ENCODE measurements at regions not wholly inside any gene's neighbourhood (a gene's known extent, or its start where the extent isn't known, plus 50 kb on each side); places are given as distances from the start of the nearest gene placed in this dataset.
"Not testable (repeated sequence)": the region's sequence is repeated elsewhere in the genome, so short reads cannot be mapped to it uniquely, and the experiment has no call there.

GRCh38 chr1:121519042-121519755 is 334.4 kb downstream of the SRGAP2C start:
- DNase-seq (ENCODE audit: low read depth, low spot score), result peak; percentile 59

DNA sequence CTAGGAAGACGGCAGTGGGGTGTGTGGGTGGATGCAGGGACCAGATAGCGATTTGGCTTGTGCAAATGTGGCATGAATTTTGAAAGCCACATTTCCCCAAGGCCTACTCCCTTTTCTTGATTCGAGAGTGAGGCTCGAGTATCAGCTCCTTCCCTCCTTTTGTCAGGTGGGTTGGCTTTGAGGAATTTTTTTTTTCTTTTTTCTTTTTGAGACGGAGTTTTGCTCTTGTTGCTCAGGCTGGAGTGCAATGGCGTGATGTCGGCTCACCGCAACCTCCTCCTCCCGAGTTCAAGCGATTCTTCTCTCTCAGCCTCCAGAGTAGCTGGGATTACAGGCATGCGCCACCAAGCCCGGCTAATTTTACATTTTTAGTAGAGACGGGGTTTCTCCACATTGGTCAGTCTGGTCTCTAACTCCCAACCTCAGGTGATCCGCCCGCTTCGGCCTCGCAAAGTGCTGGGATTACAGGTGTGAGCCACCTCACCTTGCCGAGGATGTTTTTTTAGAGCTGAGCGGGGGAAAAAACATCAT is 335.0 kb downstream of the SRGAP2C start:
- not testable (repeated sequence) for DNase-seq (ENCODE audit: low read depth, low spot score)

GRCh38 chr1:121522061-121522759 is 337.4 kb downstream of the SRGAP2C start:
- no peak for DNase-seq (ENCODE audit: low read depth, low spot score)

GRCh38 chr1:121523112-121523511 is 338.3 kb downstream of the SRGAP2C start:
- not testable (repeated sequence) for DNase-seq (ENCODE audit: low read depth, low spot score)

GRCh38 chr1:121525355-121525754 is 340.6 kb downstream of the SRGAP2C start:
- no peak for DNase-seq (ENCODE audit: low read depth, low spot score)

GRCh38 chr1:121528958-121529357 is 344.2 kb downstream of the SRGAP2C start:
- peak; percentile 3 for DNase-seq (ENCODE audit: low read depth, low spot score)

DNA sequence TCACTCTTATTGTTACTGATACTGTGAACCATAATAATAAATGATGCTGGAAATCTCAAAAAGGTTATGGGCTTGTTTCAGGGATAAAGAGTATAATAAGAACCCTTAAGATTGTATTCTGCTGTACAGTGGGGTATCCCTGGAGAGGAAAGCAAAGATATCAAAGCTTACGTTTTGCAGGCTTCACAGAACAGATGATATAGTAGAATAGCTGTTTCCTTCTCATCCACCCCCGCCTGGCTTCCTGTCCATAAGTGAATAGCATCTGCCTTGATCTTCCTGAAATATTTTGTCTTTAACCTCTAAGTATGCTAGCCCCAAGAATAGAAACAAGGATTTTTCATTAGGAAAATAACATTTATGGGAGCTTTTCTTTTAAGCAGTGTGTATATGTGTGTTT is 345.3 kb downstream of the SRGAP2C start:
- DNase-seq (ENCODE audit: low read depth, low spot score), result not testable (repeated sequence)

GRCh38 chr1:121531747-121532146 is 347.0 kb downstream of the SRGAP2C start:
- not testable (repeated sequence) for DNase-seq (ENCODE audit: low read depth, low spot score)

DNA sequence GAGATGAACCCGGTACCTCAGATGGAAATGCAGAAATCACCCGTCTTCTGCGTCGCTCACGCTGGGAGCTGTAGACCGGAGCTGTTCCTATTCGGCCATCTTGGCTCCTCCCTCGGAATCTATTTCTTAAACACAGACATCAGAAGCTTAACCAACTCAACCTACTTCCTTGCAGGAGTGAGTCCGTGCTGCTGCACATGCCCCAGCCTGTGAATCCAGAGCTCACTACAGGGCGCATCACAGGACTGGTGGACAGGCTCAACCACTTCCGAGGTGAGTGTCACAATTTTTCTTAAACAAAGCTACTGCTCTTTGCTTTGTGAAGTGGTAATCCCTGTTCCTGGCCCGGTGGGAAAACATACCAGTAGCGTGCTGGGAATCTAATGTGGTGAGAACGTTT is 353.4 kb downstream of the SRGAP2C start:
- DNase-seq (ENCODE audit: low read depth, low spot score), result not testable (repeated sequence)

DNA sequence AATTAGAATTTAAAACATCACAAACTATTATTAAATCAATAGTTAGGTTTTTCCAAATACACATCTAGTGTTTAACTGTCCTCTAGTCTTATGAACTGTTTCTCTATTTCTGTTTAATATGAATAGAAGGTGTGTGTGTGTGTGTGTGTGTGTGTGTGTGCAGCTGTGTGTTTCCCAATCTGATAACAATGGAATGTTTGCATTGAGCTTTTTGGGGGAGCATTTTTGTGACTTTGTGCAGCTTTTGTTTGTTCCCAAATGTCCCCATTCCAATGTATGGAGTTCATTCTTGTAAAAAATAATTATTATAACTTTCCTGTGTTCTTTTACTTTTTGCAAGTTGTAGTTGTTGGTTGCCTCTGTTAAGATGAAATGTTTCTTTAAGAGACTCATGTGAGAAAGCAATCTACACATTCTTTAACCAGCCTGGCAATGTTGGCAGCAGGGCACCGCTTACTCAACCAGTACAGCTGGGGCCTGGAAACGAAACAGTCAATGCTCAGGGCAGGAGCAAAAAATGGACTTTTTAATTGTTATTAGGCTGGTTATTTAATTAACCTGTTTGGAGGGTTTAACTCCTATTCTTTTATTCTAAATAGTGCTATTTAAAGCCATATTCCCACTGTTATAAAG is 354.3 kb downstream of the SRGAP2C start:
- DNase-seq (ENCODE audit: low read depth, low spot score), result peak; percentile 1

- not testable (repeated sequence) for DNase-seq (ENCODE audit: low read depth, low spot score)
Observed at GRCh38 chr1:121543988-121544387, 359.2 kb downstream of the SRGAP2C start.

- no peak for DNase-seq (ENCODE audit: low read depth, low spot score)
Observed at GRCh38 chr1:121544500-121544899, 359.7 kb downstream of the SRGAP2C start.

- not testable (repeated sequence) for DNase-seq (ENCODE audit: low read depth, low spot score)
Observed at GRCh38 chr1:121545899-121546298, 361.1 kb downstream of the SRGAP2C start.

- DNase-seq (ENCODE audit: low read depth, low spot score), result peak; percentile 2
Observed at GRCh38 chr1:121546830-121547591, 362.2 kb downstream of the SRGAP2C start.

DNA sequence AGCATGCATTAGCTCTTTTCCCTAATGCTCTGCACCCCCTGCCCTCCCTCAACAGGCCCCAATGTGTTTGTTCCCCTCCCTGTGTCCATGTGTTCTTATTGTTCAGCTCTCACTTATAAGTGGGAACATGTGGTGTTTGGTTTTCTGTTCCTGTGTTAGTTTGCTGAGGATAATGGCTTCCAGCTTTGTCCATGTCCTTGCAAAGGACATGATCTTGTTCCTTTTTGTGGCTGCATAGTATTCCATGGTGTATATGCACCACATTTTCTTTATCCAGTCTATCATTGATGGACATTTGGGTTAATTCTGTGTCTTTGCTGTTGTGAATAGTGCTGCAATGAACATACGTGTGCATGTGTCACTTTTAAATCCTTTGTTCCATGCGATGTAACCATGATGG is 363.0 kb downstream of the SRGAP2C start:
- DNase-seq (ENCODE audit: low read depth, low spot score), result not testable (repeated sequence)

GRCh38 chr1:121550817-121551216 is 366.0 kb downstream of the SRGAP2C start:
- DNase-seq (ENCODE audit: low read depth, low spot score), result not testable (repeated sequence)

DNA sequence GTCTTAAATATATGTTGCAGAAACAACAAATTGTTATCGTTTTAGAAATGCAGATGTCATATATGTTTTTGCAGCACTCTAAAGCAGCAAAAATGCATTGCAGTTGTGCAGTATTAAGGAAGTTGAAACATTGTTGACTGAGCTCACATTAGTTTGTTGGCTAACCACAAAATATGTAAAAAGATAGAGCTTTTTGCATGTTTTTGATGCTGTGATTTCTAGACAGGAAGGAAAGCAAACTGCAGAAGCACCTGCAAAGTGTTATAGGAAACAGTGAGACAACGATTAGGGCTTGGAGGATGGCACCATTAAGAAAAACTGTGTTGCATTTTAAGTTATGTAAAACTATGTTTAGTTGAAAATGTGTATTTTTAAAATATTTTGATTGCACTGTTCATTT is 366.7 kb downstream of the SRGAP2C start:
- DNase-seq (ENCODE audit: low read depth, low spot score), result not testable (repeated sequence)

GRCh38 chr1:121556560-121556959 is 371.8 kb downstream of the SRGAP2C start:
- not testable (repeated sequence) for DNase-seq (ENCODE audit: low read depth, low spot score)

GRCh38 chr1:121558034-121558433 is 373.3 kb downstream of the SRGAP2C start:
- DNase-seq (ENCODE audit: low read depth, low spot score), result not testable (repeated sequence)

GRCh38 chr1:121558514-121558913 is 373.7 kb downstream of the SRGAP2C start:
- DNase-seq (ENCODE audit: low read depth, low spot score), result peak; percentile 76

- no peak for DNase-seq (ENCODE audit: low read depth, low spot score)
Observed at GRCh38 chr1:121566346-121566745, 381.6 kb downstream of the SRGAP2C start.

Measured in astrocyte of the hippocampus (primary cell).